ENCODE measurements at regions not wholly inside any gene's neighbourhood (a gene's known extent, or its start where the extent isn't known, plus 50 kb on each side); places are given as distances from the start of the nearest gene placed in this dataset.

DNA sequence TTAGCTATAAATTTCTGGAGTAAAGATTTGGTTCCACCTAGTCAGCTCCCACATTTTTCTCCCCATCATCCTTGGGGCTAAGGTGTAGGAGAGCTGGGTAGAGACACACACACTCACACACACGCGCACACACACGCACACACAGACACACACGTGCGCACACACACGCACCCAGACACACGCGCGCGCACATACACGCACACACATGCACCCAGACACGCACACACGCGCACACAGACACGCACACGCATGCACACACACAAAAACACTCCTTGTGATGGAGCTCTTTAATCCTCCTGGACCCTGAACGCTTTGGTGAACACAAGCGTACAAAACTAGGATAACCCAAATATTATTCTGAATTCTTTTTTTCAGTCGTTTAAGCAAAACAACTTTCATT, 253.6 kb downstream of the C16orf95 start:
- H3K4me1 ChIP-seq, result peaks cover 0 to 23% of the 10 kb centered on the region in 2 donors
- H3K27me3 ChIP-seq, result peaks cover 5 to 66% of the 10 kb centered on the region in 2 donors
- no peaks in the 10 kb centered on the region for H3K9me3 ChIP-seq
- intact Hi-C loops (cut with DNase I), result loop anchor here in 1 of 2 donors (5.0 kb wide), 1 partner anchor 501 kb away; no protein-coding TSS in a partner anchor
- no peaks in the 10 kb centered on the region for H3K36me3 ChIP-seq
- ATAC-seq, result no peak
- no peak for DNase-seq
- H3K27ac ChIP-seq, result no peak overlapping the region
- no peak overlapping the region for H3K4me3 ChIP-seq
- TF ChIP-seq, protein P1, sequence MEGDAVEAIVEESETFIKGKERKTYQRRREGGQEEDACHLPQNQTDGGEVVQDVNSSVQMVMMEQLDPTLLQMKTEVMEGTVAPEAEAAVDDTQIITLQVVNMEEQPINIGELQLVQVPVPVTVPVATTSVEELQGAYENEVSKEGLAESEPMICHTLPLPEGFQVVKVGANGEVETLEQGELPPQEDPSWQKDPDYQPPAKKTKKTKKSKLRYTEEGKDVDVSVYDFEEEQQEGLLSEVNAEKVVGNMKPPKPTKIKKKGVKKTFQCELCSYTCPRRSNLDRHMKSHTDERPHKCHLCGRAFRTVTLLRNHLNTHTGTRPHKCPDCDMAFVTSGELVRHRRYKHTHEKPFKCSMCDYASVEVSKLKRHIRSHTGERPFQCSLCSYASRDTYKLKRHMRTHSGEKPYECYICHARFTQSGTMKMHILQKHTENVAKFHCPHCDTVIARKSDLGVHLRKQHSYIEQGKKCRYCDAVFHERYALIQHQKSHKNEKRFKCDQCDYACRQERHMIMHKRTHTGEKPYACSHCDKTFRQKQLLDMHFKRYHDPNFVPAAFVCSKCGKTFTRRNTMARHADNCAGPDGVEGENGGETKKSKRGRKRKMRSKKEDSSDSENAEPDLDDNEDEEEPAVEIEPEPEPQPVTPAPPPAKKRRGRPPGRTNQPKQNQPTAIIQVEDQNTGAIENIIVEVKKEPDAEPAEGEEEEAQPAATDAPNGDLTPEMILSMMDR (IDR thresholded peaks at IDR 0.05), result no peak

GRCh38 chr16:87064731-87065445, 252.3 kb downstream of the C16orf95 start:
- TF ChIP-seq, protein P1 (IDR thresholded peaks at IDR 0.05), result no peak
- Histone ChIP-seq H3K27me3 (peaks cover 5 to 77% of the 10 kb centered on the region in 2 donors), H3K9me3 (no peaks in the 10 kb centered on the region), H3K27ac (peak overlapping the region in 1 of 2 donors; percentile 53), H3K4me3 (no peak overlapping the region), H3K4me1 (peaks cover 0 to 23% of the 10 kb centered on the region in 2 donors), H3K36me3 (no peaks in the 10 kb centered on the region)
- intact Hi-C loops (cut with DNase I), result loop anchor here in 1 of 2 donors (5.0 kb wide), 1 partner anchor 503 kb away; no protein-coding TSS in a partner anchor
- DNase-seq (no peak), ATAC-seq (no peak)

DNA sequence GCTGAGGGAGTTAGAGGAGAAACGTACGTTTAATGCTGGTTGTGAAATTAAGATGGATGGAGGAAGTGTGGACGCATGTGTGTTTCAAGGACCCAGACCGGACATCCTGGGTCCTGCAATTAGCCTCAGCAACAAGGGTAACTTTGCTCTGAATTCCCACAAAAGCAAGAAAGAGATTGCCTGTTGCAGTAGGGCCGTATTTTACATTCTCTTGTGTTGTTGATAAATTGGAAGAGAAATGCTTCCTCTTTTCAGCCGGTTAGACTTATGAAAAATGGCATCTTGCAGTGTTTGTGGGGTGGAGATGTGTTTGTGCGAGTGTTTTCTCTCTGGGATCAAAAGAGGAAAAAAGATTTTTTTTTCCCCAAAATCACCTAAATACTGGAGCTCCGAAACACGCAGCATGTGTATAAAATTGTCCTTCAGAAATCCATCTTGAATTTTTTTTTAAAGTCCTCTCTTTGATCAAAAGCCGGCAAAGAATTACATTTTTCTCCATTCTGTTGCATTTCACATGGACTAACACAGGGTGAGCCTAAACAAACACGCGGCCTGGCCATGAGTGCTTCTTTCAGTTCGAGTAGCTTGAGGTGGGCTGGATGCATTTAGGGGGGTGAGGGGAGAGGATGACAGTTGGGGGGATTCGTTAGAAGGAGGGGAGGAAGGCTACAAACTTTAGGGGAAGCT, 251.6 kb downstream of the C16orf95 start:
- Histone ChIP-seq H3K27me3 (peaks cover 5 to 84% of the 10 kb centered on the region in 2 donors), H3K4me1 (peaks cover 0 to 23% of the 10 kb centered on the region in 2 donors), H3K36me3 (no peaks in the 10 kb centered on the region), H3K27ac (peak overlapping the region in 1 of 2 donors; percentile 53), H3K4me3 (no peak overlapping the region), H3K9me3 (no peaks in the 10 kb centered on the region)
- TF ChIP-seq, protein P1 (IDR thresholded peaks at IDR 0.05), result no peak
- intact Hi-C loops (cut with DNase I), result no loop called here
- ATAC-seq, result no peak
- DNase-seq, result no peak

DNA sequence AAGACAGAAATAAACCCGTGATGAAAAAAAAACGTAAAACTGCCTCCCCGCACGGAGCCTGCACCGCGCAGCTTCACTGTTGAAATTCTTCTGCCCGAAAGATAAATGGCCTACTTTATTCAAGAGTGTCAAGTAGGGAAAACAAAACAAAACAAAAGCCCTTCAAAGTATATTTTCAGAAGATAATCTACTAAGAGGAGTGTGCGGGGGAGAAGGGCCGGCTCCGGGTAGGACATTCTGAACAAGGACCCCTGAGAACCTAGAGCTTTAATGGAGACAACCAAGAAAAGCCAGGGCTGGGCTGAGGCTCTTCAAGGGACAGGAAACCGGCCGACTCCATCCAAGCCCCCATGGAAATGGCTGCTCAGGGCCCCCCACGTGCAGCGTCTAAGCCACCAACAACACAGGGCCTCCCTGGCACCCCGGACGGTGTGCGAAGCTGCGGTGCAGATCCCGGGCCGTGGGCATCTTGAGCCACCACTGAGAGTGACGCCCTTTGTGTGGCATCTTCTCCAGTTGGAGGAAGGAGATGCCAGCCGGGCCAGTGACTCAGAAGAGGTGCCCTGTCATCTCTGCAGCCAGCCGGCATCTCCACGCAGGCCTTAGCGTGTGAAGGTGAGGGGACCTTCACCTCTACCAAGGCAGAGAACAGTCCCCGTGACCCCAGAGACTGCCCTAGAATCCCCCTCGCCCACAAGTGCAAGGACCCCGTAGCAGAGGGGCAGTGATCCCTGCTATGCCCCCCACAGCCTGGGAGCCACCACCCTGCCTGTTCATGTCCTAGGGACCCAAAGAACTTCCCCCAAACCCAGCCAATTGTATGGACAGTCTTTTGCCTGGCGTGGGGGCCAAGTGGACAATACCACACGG, 250.8 kb downstream of the C16orf95 start:
- TF ChIP-seq, protein P1 (IDR thresholded peaks at IDR 0.05), result no peak
- no peak overlapping the region for H3K4me3 ChIP-seq
- peaks cover 0 to 17% of the 10 kb centered on the region in 2 donors for H3K4me1 ChIP-seq
- no peaks in the 10 kb centered on the region for H3K36me3 ChIP-seq
- H3K27me3 ChIP-seq, result peaks cover 5 to 81% of the 10 kb centered on the region in 2 donors
- intact Hi-C loops (cut with DNase I), result no loop called here
- no peaks in the 10 kb centered on the region for H3K9me3 ChIP-seq
- ATAC-seq (no peak), DNase-seq (no peak)
- H3K27ac ChIP-seq, result peak overlapping the region in 1 of 2 donors; percentile 53
